IPS-18c (cell line): ENCODE measurements at regions not wholly inside any gene's neighbourhood (a gene's known extent, or its start where the extent isn't known, plus 50 kb on each side); places are given as distances from the start of the nearest gene placed in this dataset.
"Not testable (repeated sequence)": the region's sequence is repeated elsewhere in the genome, so short reads cannot be mapped to it uniquely, and the experiment has no call there.

Source experiments
- H3K4me3 ChIP-seq: 2 replicates; pipeline ENCODE4 v1.7.0; 2013; ENCODE audit warnings: low read depth, mild to moderate bottlenecking, low read length, moderate library complexity; ENCODE audit not compliant: insufficient read depth
- H3K9me3 ChIP-seq: one replicate; pipeline ENCODE4 v1.6.1; 2013; ENCODE audit warnings: mild to moderate bottlenecking, low read length, moderate library complexity; ENCODE audit not compliant: control insufficient read depth, insufficient read depth

- Histone ChIP-seq H3K9me3 (no peaks in the 10 kb centered on the region), H3K4me3 (no peak overlapping the region)
Observed at GRCh38 chr12:131507881-131508280, 203.0 kb upstream of the SFSWAP start.

- no peaks in the 10 kb centered on the region for H3K9me3 ChIP-seq
- H3K4me3 ChIP-seq = no peak overlapping the region
Observed at GRCh38 chr12:131509701-131510100, 201.2 kb upstream of the SFSWAP start.

GRCh38 chr12:131510431-131510830, 200.5 kb upstream of the SFSWAP start:
- no peak overlapping the region for H3K4me3 ChIP-seq

GRCh38 chr12:131511391-131511802, 199.5 kb upstream of the SFSWAP start:
- Histone ChIP-seq H3K9me3 (no peaks in the 10 kb centered on the region), H3K4me3 (no peak overlapping the region)

More at GRCh38 chr12:131510431-131510830, 200.5 kb upstream of the SFSWAP start:
- no peaks in the 10 kb centered on the region for H3K9me3 ChIP-seq

- H3K9me3 ChIP-seq = no peaks in the 10 kb centered on the region
- no peak overlapping the region for H3K4me3 ChIP-seq
Observed at GRCh38 chr12:131511803-131512561, 198.9 kb upstream of the SFSWAP start.

GRCh38 chr12:131513606-131514005, 197.3 kb upstream of the SFSWAP start:
- H3K4me3 ChIP-seq = no peak overlapping the region

GRCh38 chr12:131520553-131520952, 190.3 kb upstream of the SFSWAP start:
- not testable (repeated sequence) for H3K4me3 ChIP-seq, H3K9me3 ChIP-seq

More at GRCh38 chr12:131513606-131514005, 197.3 kb upstream of the SFSWAP start:
- H3K9me3 ChIP-seq = no peaks in the 10 kb centered on the region

- H3K9me3 ChIP-seq = no peaks in the 10 kb centered on the region
- no peak overlapping the region for H3K4me3 ChIP-seq
Observed at GRCh38 chr12:131521326-131521725, 189.6 kb upstream of the SFSWAP start.

GRCh38 chr12:131525795-131526508, 184.9 kb upstream of the SFSWAP start:
- no peak overlapping the region for H3K4me3 ChIP-seq
- peaks cover 2% of the 10 kb centered on the region for H3K9me3 ChIP-seq

GRCh38 chr12:131527092-131527491, 183.8 kb upstream of the SFSWAP start:
- Histone ChIP-seq H3K9me3 (peaks cover 2% of the 10 kb centered on the region), H3K4me3 (no peak overlapping the region)

- no peak overlapping the region for H3K4me3 ChIP-seq
- H3K9me3 ChIP-seq = peaks cover 2% of the 10 kb centered on the region
Observed at GRCh38 chr12:131527736-131528135, 183.2 kb upstream of the SFSWAP start.

GRCh38 chr12:131528144-131528543, 182.7 kb upstream of the SFSWAP start:
- Histone ChIP-seq H3K4me3 (no peak overlapping the region), H3K9me3 (peaks cover 2% of the 10 kb centered on the region)

- no peak overlapping the region for H3K4me3 ChIP-seq
Observed at GRCh38 chr12:131528667-131529066, 182.2 kb upstream of the SFSWAP start.

GRCh38 chr12:131529196-131530040, 181.5 kb upstream of the SFSWAP start:
- H3K4me3 ChIP-seq = no peak overlapping the region
- H3K9me3 ChIP-seq = peaks cover 2% of the 10 kb centered on the region

More at GRCh38 chr12:131528667-131529066, 182.2 kb upstream of the SFSWAP start:
- peaks cover 2% of the 10 kb centered on the region for H3K9me3 ChIP-seq

- Histone ChIP-seq H3K4me3 (no peak overlapping the region), H3K9me3 (peaks cover 2% of the 10 kb centered on the region)
Observed at GRCh38 chr12:131530041-131530332, 180.9 kb upstream of the SFSWAP start.

GRCh38 chr12:131530422-131530821, 180.5 kb upstream of the SFSWAP start:
- peaks cover 2% of the 10 kb centered on the region for H3K9me3 ChIP-seq
- H3K4me3 ChIP-seq = no peak overlapping the region

GRCh38 chr12:131533139-131533538, 177.8 kb upstream of the SFSWAP start:
- H3K9me3 ChIP-seq = peaks cover 1% of the 10 kb centered on the region
- H3K4me3 ChIP-seq = no peak overlapping the region

GRCh38 chr12:131535779-131536178, 175.1 kb upstream of the SFSWAP start:
- no peaks in the 10 kb centered on the region for H3K9me3 ChIP-seq
- no peak overlapping the region for H3K4me3 ChIP-seq
